Pancreas (tissue), 10 donors: ENCODE measurements at regions not wholly inside any gene's neighbourhood (a gene's known extent, or its start where the extent isn't known, plus 50 kb on each side); places are given as distances from the start of the nearest gene placed in this dataset.

Experiments used
- ATAC-seq, 4 donors: fragments of 200-7000 bp; cut with Tn5 transposase; one replicate each; pipeline versions ENCODE4 v1.8.0 to v1.9.1; 2020; ENCODE audit warnings: mild to moderate bottlenecking in 4 of 4, moderate library complexity in 4 of 4
- DNase-seq, 6 donors: peaks; one replicate each; pipeline ENCODE4 v3.0.0-alpha.2; 2020
- FAIRE-seq: peaks from 2 replicates; lab custom pipeline; 2012; peaks lifted over from hg19 to GRCh38; lab: Jason Lieb, UNC
- H3K27ac ChIP-seq, 4 donors: fragments of 200-600 bp; sonication (generic); 1 replicate in 3 of 4; 2 replicates in 1 of 4; pipeline versions ENCODE4 v1.5.0 to v1.8.0; 2020
- H3K27me3 ChIP-seq, 4 donors: fragments of 200-600 bp; one replicate each; pipeline ENCODE4 v1.8.0; 2021
- H3K36me3 ChIP-seq, 3 donors: fragments of 200-600 bp; sonication (generic) in 1 of 3; one replicate each; pipeline versions ENCODE4 v1.5.0 to v1.8.0; 2020 to 2021
- H3K4me1 ChIP-seq, 3 donors: fragments of 200-600 bp; one replicate each; pipeline ENCODE4 v1.8.0; 2021
- H3K4me3 ChIP-seq, 4 donors: fragments of 200-600 bp; sonication (generic) in 2 of 4; one replicate each; pipeline versions ENCODE4 v1.5.0 to v1.8.0; 2020 to 2021
- H3K9me3 ChIP-seq, 4 donors: fragments of 200-600 bp; one replicate each; pipeline ENCODE4 v1.8.0; 2021
- WGBS, 2 donors: extraction: QIAGEN DNeasy Blood & Tissue Kit; methylation state at CpG; one replicate each; pipeline ENCODE4 v1.1.7; 2013; 5-methylcytosine and 5-hydroxymethylcytosine counted together
- intact Hi-C, 3 donors: fragments of 100-400 bp; cut with DNase I; formaldehyde crosslinking; loops; one replicate each; pipeline versions ENCODE4 v1.11.1 to v1.14.2; 2022
- TF ChIP-seq, protein P1 (sequence below), 4 donors: fragments of 200-600 bp; sonication (generic) in 3 of 4; IDR thresholded peaks; one replicate each; pipeline versions ENCODE4 v1.5.0 to v1.8.0; 2021; ENCODE audit warnings: antibody characterized with exemption in 4 of 4
- donor health status: healthy with polysubstance abuse.
- donor health status: DM: no; HTN: no; CAD: no; lungs with moderate emphysema.
- donor health status: DM: no; HTN: no; CAD: no.
- donor health status: control.
- donor health status: control.
- donor health status: Bipolar disorder and iron deficiency.
- donor health status: DM: yes; HTN: yes; CAD: no.
- donor health status: DM: no; HTN: no; CAD: no.
- donor health status: DM: no; HTN: no; CAD: no.
- donor health status: DM: yes; HTN: yes; CAD: no.

DNA sequence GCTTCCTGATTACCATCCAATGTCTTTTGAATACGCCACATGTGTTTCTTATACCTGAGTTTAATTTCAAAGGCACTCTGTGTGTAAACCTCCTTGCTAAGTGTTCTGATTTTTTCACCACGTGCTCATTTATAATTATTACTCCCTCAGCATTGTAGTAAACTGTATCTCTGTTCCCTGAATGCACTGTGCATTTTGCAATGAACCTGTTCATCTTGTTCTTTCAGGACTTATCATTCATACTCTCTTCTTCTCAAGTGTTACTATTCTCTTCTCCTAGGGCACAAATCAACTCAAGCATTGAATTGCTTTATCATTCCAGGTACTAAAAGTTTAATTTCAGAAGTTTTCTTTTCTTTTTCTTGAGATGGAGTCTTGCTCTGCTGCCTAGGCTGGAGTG lies 383.4 kb upstream of the TRIB2 start:
- DNase-seq: no peak
- intact Hi-C loops: no loop called here
- H3K4me3 ChIP-seq: no peak overlapping the region
- TF ChIP-seq, protein P1, sequence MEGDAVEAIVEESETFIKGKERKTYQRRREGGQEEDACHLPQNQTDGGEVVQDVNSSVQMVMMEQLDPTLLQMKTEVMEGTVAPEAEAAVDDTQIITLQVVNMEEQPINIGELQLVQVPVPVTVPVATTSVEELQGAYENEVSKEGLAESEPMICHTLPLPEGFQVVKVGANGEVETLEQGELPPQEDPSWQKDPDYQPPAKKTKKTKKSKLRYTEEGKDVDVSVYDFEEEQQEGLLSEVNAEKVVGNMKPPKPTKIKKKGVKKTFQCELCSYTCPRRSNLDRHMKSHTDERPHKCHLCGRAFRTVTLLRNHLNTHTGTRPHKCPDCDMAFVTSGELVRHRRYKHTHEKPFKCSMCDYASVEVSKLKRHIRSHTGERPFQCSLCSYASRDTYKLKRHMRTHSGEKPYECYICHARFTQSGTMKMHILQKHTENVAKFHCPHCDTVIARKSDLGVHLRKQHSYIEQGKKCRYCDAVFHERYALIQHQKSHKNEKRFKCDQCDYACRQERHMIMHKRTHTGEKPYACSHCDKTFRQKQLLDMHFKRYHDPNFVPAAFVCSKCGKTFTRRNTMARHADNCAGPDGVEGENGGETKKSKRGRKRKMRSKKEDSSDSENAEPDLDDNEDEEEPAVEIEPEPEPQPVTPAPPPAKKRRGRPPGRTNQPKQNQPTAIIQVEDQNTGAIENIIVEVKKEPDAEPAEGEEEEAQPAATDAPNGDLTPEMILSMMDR (IDR thresholded peaks at IDR 0.05): no peak
- H3K27ac ChIP-seq: no peak overlapping the region
- no peak for FAIRE-seq
- H3K27me3 ChIP-seq: no peaks in the 10 kb centered on the region
- WGBS, 2 donors: 57 to 62% methylated on average over 2 of the region's 2 CpGs
- no peaks in the 10 kb centered on the region for H3K9me3 ChIP-seq
- no peak for ATAC-seq
- no peaks in the 10 kb centered on the region for H3K4me1 ChIP-seq
- H3K36me3 ChIP-seq: no peaks in the 10 kb centered on the region

DNA sequence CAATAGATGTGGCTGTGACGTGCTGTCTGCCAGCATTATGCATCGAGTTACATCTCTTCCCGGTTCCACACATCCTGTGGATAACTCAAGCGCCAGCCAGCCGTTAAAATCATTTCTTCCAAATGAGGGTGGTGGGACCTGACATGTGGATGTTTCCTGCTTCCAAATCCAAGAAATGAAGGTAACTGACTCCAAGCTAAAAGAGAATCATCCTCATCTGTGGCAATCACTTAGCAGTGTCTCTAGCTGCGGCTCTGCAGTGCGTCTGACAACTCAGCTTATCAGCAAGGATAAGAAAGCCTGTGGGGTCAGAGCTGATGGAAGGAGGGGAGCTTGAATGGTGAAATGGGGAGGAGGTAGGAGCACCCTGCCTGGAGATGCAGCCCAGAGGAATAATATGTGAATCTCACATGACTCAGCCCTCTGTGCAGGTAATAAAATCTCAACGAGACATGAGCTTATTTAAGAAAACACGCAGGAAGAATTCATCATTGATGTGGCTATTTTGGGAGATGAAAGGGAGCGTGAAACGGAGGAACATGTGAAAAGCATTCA lies 382.2 kb upstream of the TRIB2 start:
- Histone ChIP-seq H3K27ac (no peak overlapping the region), H3K4me1 (no peaks in the 10 kb centered on the region), H3K4me3 (no peak overlapping the region), H3K36me3 (no peaks in the 10 kb centered on the region), H3K9me3 (no peaks in the 10 kb centered on the region), H3K27me3 (no peaks in the 10 kb centered on the region)
- no peak for FAIRE-seq
- DNase-seq: no peak
- ATAC-seq: no peak
- intact Hi-C loops: no loop called here
- 73 to 76% methylated on average over 11 of the region's 11 CpGs for WGBS, 2 donors
- TF ChIP-seq, protein P1 (IDR thresholded peaks at IDR 0.05): no peak

DNA sequence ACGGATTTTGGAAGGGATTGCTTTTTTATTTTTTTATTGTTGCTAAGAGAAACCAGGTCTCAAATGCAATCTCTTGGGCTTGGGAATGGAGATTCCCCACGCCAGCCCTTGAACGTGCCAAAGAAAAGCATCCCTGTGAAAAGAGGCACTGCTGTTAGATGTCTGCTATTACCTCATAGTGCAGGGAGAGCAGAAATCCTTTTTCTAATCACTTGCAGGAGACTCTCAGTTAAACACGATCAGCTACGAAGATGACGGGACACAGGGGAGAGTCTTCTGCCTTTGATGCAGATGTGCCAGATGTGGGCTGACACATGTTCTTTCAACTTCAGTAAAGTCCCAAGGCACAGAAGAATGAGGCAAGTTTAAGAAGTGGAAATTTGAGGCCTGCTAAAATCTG lies 381.6 kb upstream of the TRIB2 start:
- WGBS, 2 donors: 68 to 69% methylated on average over 6 of the region's 6 CpGs
- H3K4me3 ChIP-seq: no peak overlapping the region
- FAIRE-seq (no peak), ATAC-seq (no peak), DNase-seq (no peak)
- no peaks in the 10 kb centered on the region for H3K36me3 ChIP-seq
- intact Hi-C loops: no loop called here
- TF ChIP-seq, protein P1 (IDR thresholded peaks at IDR 0.05): no peak
- H3K4me1 ChIP-seq: no peaks in the 10 kb centered on the region
- H3K27me3 ChIP-seq: no peaks in the 10 kb centered on the region
- H3K27ac ChIP-seq: no peak overlapping the region
- H3K9me3 ChIP-seq: no peaks in the 10 kb centered on the region

DNA sequence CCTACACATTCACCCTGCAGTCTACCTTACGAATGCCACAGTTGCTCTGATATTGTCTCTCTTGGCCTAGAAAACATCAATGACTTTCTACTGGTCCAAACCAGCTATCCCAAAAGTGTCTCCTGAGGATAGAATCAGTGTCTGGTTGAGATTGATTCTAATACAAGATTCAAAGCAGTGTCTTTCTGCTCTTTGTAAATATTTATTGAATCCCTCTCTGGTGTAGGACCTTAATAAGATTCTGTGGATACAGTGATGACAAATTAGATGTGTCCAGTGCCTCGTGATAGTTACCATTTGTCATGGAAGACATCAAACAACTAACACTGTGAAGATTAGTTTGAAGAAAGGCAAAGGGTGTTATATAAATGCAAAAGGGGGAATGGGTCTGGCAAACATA lies 380.7 kb upstream of the TRIB2 start:
- Histone ChIP-seq H3K27me3 (no peaks in the 10 kb centered on the region), H3K27ac (no peak overlapping the region), H3K9me3 (no peaks in the 10 kb centered on the region), H3K4me1 (no peaks in the 10 kb centered on the region), H3K36me3 (no peaks in the 10 kb centered on the region), H3K4me3 (no peak overlapping the region)
- intact Hi-C loops: no loop called here
- TF ChIP-seq, protein P1 (IDR thresholded peaks at IDR 0.05): no peak
- DNase-seq (no peak), ATAC-seq (no peak), FAIRE-seq (no peak)
- WGBS, 2 donors: 80 to 85% methylated on average over 2 of the region's 2 CpGs

DNA sequence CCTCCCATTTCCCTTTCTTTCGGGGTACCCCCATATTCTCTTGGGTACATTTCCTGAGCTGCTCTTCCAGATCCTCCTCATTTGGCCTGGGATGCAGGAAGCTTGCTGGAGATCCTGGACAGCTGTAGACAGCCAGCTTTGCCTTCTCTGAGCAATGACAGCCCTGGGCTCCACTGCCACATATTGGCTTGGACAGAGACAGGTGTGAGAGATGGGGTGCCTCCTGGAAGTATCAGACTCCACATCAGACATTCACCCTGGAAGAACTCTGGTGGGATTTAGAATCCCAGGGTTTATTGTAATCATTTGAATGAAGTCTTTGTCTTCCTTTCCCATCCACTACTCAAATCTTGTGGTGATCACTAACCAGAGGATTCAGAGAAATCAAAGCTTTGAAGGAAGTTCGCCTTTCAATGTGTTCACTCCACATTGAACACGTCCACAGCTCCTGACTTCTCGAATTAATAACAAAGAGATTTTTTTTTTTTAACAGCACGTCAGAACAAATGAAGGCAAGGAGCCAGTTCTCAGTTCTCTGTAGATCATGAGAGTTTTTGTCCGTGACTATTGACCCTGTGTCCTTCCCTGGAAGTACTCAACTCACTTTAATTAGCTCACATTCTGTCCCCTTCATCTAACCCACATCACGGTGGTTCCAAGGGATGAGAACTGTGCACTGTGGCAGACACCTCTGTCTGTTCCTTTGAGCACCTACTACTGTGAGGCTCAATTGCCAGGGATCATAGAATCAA lies 377.6 kb upstream of the TRIB2 start:
- ATAC-seq (no peak), DNase-seq (no peak), FAIRE-seq (no peak)
- Histone ChIP-seq H3K9me3 (no peaks in the 10 kb centered on the region), H3K4me3 (no peak overlapping the region), H3K4me1 (no peaks in the 10 kb centered on the region), H3K27ac (no peak overlapping the region), H3K36me3 (no peaks in the 10 kb centered on the region), H3K27me3 (no peaks in the 10 kb centered on the region)
- intact Hi-C loops: no loop called here
- 68 to 73% methylated on average over 7 of the region's 7 CpGs for WGBS, 2 donors
- TF ChIP-seq, protein P1 (IDR thresholded peaks at IDR 0.05): no peak
